ENCODE measurements at regions not wholly inside any gene's neighbourhood (a gene's known extent, or its start where the extent isn't known, plus 50 kb on each side); places are given as distances from the start of the nearest gene placed in this dataset.

DNA sequence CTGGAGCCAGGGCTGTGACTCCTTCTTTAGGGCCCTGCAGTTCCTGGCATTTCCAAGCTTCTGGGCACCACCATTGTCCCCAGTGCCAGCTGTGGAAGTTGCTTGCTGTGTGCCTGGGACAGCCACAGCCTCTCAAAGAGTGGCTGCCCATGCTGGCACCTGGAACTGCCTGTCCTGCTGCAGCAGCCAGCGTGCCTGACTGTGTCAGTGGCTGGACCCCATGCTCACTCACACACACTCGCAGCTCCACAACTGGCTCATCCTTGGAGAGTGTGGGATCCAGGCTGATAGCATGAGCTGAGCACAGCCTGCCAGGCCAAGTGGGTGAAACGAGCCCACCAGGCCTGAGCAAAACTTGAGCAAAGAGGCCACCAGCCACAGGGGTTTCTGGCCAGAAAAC, 1107.6 kb downstream of the C4orf33 start:
- POLR2A ChIA-PET: no interaction called here
- Mint-ChIP-seq H3K4me1 (ENCODE audit: low read depth, unreplicated experiment) (no peaks in the 10 kb centered on the region), H3K36me3 (ENCODE audit: insufficient read depth, unreplicated experiment) (no peaks in the 10 kb centered on the region), H3K27ac (ENCODE audit: unreplicated experiment) (no peak overlapping the region), H3K4me3 (ENCODE audit: unreplicated experiment) (no peak overlapping the region), H3K9me3 (ENCODE audit: unreplicated experiment) (peaks cover 10% of the 10 kb centered on the region), H3K27me3 (ENCODE audit: insufficient read depth, unreplicated experiment) (no peaks in the 10 kb centered on the region)
- Histone ChIP-seq H3K36me3 (ENCODE audit: control insufficient read depth, insufficient read depth, low read length) (no peaks in the 10 kb centered on the region), H3K4me3 (ENCODE audit: low read depth, low read length) (no peak overlapping the region), H3K9me3 (no peaks in the 10 kb centered on the region), H3K27me3 (replicated peaks; ENCODE audit: control insufficient read depth, insufficient read depth, low read length) (no peaks in the 10 kb centered on the region), H3K4me1 (no peaks in the 10 kb centered on the region)
- intact Hi-C loops (cut with micrococcal nuclease; ENCODE audit: unreplicated experiment): no loop called here
- no TSS peak for BruUV-seq (replicated peaks)
- no peak for DNase-seq
- TF ChIP-seq, protein P1, sequence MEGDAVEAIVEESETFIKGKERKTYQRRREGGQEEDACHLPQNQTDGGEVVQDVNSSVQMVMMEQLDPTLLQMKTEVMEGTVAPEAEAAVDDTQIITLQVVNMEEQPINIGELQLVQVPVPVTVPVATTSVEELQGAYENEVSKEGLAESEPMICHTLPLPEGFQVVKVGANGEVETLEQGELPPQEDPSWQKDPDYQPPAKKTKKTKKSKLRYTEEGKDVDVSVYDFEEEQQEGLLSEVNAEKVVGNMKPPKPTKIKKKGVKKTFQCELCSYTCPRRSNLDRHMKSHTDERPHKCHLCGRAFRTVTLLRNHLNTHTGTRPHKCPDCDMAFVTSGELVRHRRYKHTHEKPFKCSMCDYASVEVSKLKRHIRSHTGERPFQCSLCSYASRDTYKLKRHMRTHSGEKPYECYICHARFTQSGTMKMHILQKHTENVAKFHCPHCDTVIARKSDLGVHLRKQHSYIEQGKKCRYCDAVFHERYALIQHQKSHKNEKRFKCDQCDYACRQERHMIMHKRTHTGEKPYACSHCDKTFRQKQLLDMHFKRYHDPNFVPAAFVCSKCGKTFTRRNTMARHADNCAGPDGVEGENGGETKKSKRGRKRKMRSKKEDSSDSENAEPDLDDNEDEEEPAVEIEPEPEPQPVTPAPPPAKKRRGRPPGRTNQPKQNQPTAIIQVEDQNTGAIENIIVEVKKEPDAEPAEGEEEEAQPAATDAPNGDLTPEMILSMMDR (IDR thresholded peaks at IDR 0.05; ENCODE audit: insufficient read depth in 1 of 2, low read depth in 1 of 2, low read length in 1 of 2, severe bottlenecking in 1 of 2, unreplicated experiment in 1 of 2): no peak
- CTCF ChIA-PET: no interaction called here

DNA sequence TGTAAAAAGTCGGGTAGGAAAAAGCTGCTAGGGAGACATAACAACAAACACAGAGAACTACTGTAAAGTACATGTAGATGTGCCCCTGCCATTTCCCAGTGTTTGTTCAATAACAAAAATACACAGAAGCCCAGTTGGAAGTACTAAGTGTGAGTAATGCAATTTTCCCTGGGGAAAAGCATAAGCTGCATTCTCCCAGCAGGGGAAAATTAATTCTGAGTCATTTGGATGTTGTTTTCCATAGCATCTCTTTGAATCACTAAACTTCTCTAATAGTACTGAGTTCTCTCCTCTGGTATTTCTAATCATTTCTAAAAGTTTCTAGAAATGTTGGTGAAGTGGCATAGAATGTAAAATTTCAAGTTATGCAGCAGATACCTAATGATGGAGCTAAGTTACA, 1114.9 kb downstream of the C4orf33 start:
- no peaks in the 10 kb centered on the region for H3K4me1 Mint-ChIP-seq (ENCODE audit: low read depth, unreplicated experiment)
- H3K27ac Mint-ChIP-seq (ENCODE audit: unreplicated experiment): no peak overlapping the region
- H3K36me3 ChIP-seq (ENCODE audit: control insufficient read depth, insufficient read depth, low read length): no peaks in the 10 kb centered on the region
- H3K27me3 Mint-ChIP-seq (ENCODE audit: insufficient read depth, unreplicated experiment): no peaks in the 10 kb centered on the region
- H3K4me3 Mint-ChIP-seq (ENCODE audit: unreplicated experiment): no peak overlapping the region
- ChIA-PET CTCF (no interaction called here), POLR2A (no interaction called here)
- no peak overlapping the region for H3K4me3 ChIP-seq (ENCODE audit: low read depth, low read length)
- no peak for DNase-seq
- H3K27me3 ChIP-seq (replicated peaks; ENCODE audit: control insufficient read depth, insufficient read depth, low read length): no peaks in the 10 kb centered on the region
- no peaks in the 10 kb centered on the region for H3K36me3 Mint-ChIP-seq (ENCODE audit: insufficient read depth, unreplicated experiment)
- no peaks in the 10 kb centered on the region for H3K9me3 Mint-ChIP-seq (ENCODE audit: unreplicated experiment)
- intact Hi-C loops (cut with micrococcal nuclease; ENCODE audit: unreplicated experiment): no loop called here
- H3K4me1 ChIP-seq: no peaks in the 10 kb centered on the region
- TF ChIP-seq, protein P1 (IDR thresholded peaks at IDR 0.05; ENCODE audit: insufficient read depth in 1 of 2, low read depth in 1 of 2, low read length in 1 of 2, severe bottlenecking in 1 of 2, unreplicated experiment in 1 of 2): no peak
- BruUV-seq (replicated peaks): no TSS peak
- no peaks in the 10 kb centered on the region for H3K9me3 ChIP-seq

DNA sequence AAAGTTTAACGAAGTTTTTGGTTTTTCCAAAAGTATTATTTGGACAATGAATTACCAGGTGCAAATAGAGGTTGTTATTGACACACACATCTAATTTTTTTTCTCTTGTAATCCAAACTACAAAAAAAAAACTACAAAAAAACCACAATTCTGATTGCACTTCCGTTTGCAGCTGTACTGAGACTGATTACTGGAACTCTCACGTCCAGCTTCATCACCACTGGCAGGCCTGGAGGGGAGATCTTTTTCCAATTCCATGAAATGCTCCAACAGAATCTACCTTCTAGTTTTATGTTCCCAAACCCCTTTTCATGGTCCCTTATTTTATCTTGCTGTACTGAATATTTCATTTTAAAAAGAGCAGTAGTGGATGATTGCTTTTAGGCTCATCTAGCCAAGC, 1118.3 kb downstream of the C4orf33 start:
- no peaks in the 10 kb centered on the region for H3K36me3 Mint-ChIP-seq (ENCODE audit: insufficient read depth, unreplicated experiment)
- intact Hi-C loops (cut with micrococcal nuclease; ENCODE audit: unreplicated experiment): no loop called here
- Histone ChIP-seq H3K36me3 (ENCODE audit: control insufficient read depth, insufficient read depth, low read length) (no peaks in the 10 kb centered on the region), H3K4me3 (ENCODE audit: low read depth, low read length) (no peak overlapping the region), H3K27me3 (replicated peaks; ENCODE audit: control insufficient read depth, insufficient read depth, low read length) (no peaks in the 10 kb centered on the region), H3K9me3 (no peaks in the 10 kb centered on the region), H3K4me1 (no peaks in the 10 kb centered on the region)
- POLR2A ChIA-PET: no interaction called here
- TF ChIP-seq, protein P1 (IDR thresholded peaks at IDR 0.05; ENCODE audit: insufficient read depth in 1 of 2, low read depth in 1 of 2, low read length in 1 of 2, severe bottlenecking in 1 of 2, unreplicated experiment in 1 of 2): no peak
- no peaks in the 10 kb centered on the region for H3K9me3 Mint-ChIP-seq (ENCODE audit: unreplicated experiment)
- H3K27ac Mint-ChIP-seq (ENCODE audit: unreplicated experiment): no peak overlapping the region
- H3K27me3 Mint-ChIP-seq (ENCODE audit: insufficient read depth, unreplicated experiment): no peaks in the 10 kb centered on the region
- no peak for DNase-seq
- BruUV-seq (replicated peaks): no TSS peak
- no peaks in the 10 kb centered on the region for H3K4me1 Mint-ChIP-seq (ENCODE audit: low read depth, unreplicated experiment)
- H3K4me3 Mint-ChIP-seq (ENCODE audit: unreplicated experiment): no peak overlapping the region
- CTCF ChIA-PET: no interaction called here

Measured in Caco-2 (cell line).